ENCODE measurements at regions not wholly inside any gene's neighbourhood (a gene's known extent, or its start where the extent isn't known, plus 50 kb on each side); places are given as distances from the start of the nearest gene placed in this dataset.
"Not testable (repeated sequence)": the region's sequence is repeated elsewhere in the genome, so short reads cannot be mapped to it uniquely, and the experiment has no call there.

GRCh38 chr7:142636751-142637150, 112.5 kb upstream of the PRSS1 start:
- Histone ChIP-seq H3K27me3 (no peaks in the 10 kb centered on the region), H3K27ac (no peak overlapping the region), H3K4me3 (no peak overlapping the region), H3K9me3 (replicated peaks in 1 of 3) (no peaks in the 10 kb centered on the region), H3K36me3 (replicated peaks in 1 of 2) (no peaks in the 10 kb centered on the region), H3K4me1 (replicated peaks in 1 of 2) (no peaks in the 10 kb centered on the region)
- no peak for TF ChIP-seq CTCF (IDR thresholded peaks at IDR 0.05)
- TF ChIP-seq POLR2A (IDR thresholded peaks at IDR 0.05), result no peak
- WGBS, 4 donors, result 50 to 60% (median 57%) methylated on average over 6 of the region's 6 CpGs
- no peak for DNase-seq
- intact Hi-C loops (cut with DNase I), result loop anchor here in 1 of 2 donors (10.0 kb wide), 1 partner anchor 148 kb away; no protein-coding TSS in a partner anchor

- H3K36me3 ChIP-seq (replicated peaks in 1 of 2); H3K4me1 ChIP-seq (replicated peaks in 1 of 2); H3K4me3 ChIP-seq; DNase-seq; H3K9me3 ChIP-seq (replicated peaks in 1 of 3); H3K27me3 ChIP-seq; H3K27ac ChIP-seq: not testable (repeated sequence)
- 80 to 93% (median 90%) methylated on average over 3 of the region's 3 CpGs for WGBS, 4 donors
- intact Hi-C loops (cut with DNase I), result loop anchor here in 1 of 2 donors (10.0 kb wide), 1 partner anchor 149 kb away; no protein-coding TSS in a partner anchor
These were observed 113.2 kb upstream of the PRSS1 start for GRCh38 chr7:142636107-142636506.

GRCh38 chr7:142632271-142633134, 116.8 kb upstream of the PRSS1 start:
- Histone ChIP-seq H3K4me1 (replicated peaks in 1 of 2) (no peaks in the 10 kb centered on the region), H3K9me3 (replicated peaks in 1 of 3) (no peaks in the 10 kb centered on the region), H3K27me3 (no peaks in the 10 kb centered on the region), H3K36me3 (replicated peaks in 1 of 2) (no peaks in the 10 kb centered on the region), H3K27ac (no peak overlapping the region), H3K4me3 (no peak overlapping the region)
- intact Hi-C loops (cut with DNase I), result loop anchor here in 1 of 2 donors (10.0 kb wide), 1 partner anchor 152 kb away; no protein-coding TSS in a partner anchor
- TF ChIP-seq CTCF (IDR thresholded peaks at IDR 0.05) (peak; percentile 63 to 81 (median 76)), POLR2A (IDR thresholded peaks at IDR 0.05) (no peak)
- DNase-seq, result peak; percentile 21 to 83 (median 55)
- 22 to 27% (median 24%) methylated on average over 16 to 17 of the region's 17 CpGs for WGBS, 4 donors

- H3K27ac ChIP-seq, result no peak overlapping the region
- no peaks in the 10 kb centered on the region for H3K4me1 ChIP-seq (replicated peaks in 1 of 2)
- intact Hi-C loops (cut with DNase I), result loop anchor here (5.0 to 10.0 kb wide), 2 partner anchors 155 to 158 kb away; no protein-coding TSS in a partner anchor
- TF ChIP-seq CTCF (IDR thresholded peaks at IDR 0.05) (no peak), POLR2A (IDR thresholded peaks at IDR 0.05) (no peak)
- DNase-seq, result no peak
- WGBS, 4 donors, result 60 to 70% (median 61%) methylated on average over 15 of the region's 15 CpGs
- H3K36me3 ChIP-seq (replicated peaks in 1 of 2), result no peaks in the 10 kb centered on the region
- H3K9me3 ChIP-seq (replicated peaks in 1 of 3), result no peaks in the 10 kb centered on the region
- no peaks in the 10 kb centered on the region for H3K27me3 ChIP-seq
- no peak overlapping the region for H3K4me3 ChIP-seq
These were observed 119.5 kb upstream of the PRSS1 start for GRCh38 chr7:142629588-142630260.
